ENCODE measurements at regions not wholly inside any gene's neighbourhood (a gene's known extent, or its start where the extent isn't known, plus 50 kb on each side); places are given as distances from the start of the nearest gene placed in this dataset.

GRCh38 chr11:109734566-109734965 is 312.6 kb downstream of the C11orf87 start:
- Mint-ChIP-seq H3K27ac (no peak overlapping the region), H3K4me1 (ENCODE audit: low read depth) (no peaks in the 10 kb centered on the region), H3K36me3 (no peaks in the 10 kb centered on the region), H3K4me3 (no peak overlapping the region), H3K9me3 (ENCODE audit: low read depth) (peaks cover 4% of the 10 kb centered on the region), H3K27me3 (peaks cover 3% of the 10 kb centered on the region)

- Mint-ChIP-seq H3K4me1 (ENCODE audit: low read depth) (no peaks in the 10 kb centered on the region), H3K27me3 (peaks cover 3% of the 10 kb centered on the region), H3K9me3 (ENCODE audit: low read depth) (peaks cover 4% of the 10 kb centered on the region), H3K4me3 (no peak overlapping the region), H3K27ac (no peak overlapping the region), H3K36me3 (no peaks in the 10 kb centered on the region)
Measured at GRCh38 chr11:109735128-109735527, 313.1 kb downstream of the C11orf87 start.

- no peaks in the 10 kb centered on the region for H3K36me3 Mint-ChIP-seq
- no peaks in the 10 kb centered on the region for H3K4me1 Mint-ChIP-seq (ENCODE audit: low read depth)
- H3K27ac Mint-ChIP-seq = no peak overlapping the region
- H3K27me3 Mint-ChIP-seq = peaks cover 3% of the 10 kb centered on the region
- H3K4me3 Mint-ChIP-seq = no peak overlapping the region
- peaks cover 4% of the 10 kb centered on the region for H3K9me3 Mint-ChIP-seq (ENCODE audit: low read depth)
Measured at GRCh38 chr11:109739379-109739778, 317.4 kb downstream of the C11orf87 start.

GRCh38 chr11:109745996-109746625 is 324.1 kb downstream of the C11orf87 start:
- Mint-ChIP-seq H3K27me3 (no peaks in the 10 kb centered on the region), H3K9me3 (ENCODE audit: low read depth) (no peaks in the 10 kb centered on the region), H3K36me3 (no peaks in the 10 kb centered on the region), H3K4me1 (ENCODE audit: low read depth) (no peaks in the 10 kb centered on the region), H3K4me3 (no peak overlapping the region), H3K27ac (no peak overlapping the region)

GRCh38 chr11:109747839-109748238 is 325.8 kb downstream of the C11orf87 start:
- Mint-ChIP-seq H3K36me3 (no peaks in the 10 kb centered on the region), H3K27me3 (no peaks in the 10 kb centered on the region), H3K4me1 (ENCODE audit: low read depth) (no peaks in the 10 kb centered on the region), H3K9me3 (ENCODE audit: low read depth) (no peaks in the 10 kb centered on the region), H3K27ac (no peak overlapping the region), H3K4me3 (no peak overlapping the region)

DNA sequence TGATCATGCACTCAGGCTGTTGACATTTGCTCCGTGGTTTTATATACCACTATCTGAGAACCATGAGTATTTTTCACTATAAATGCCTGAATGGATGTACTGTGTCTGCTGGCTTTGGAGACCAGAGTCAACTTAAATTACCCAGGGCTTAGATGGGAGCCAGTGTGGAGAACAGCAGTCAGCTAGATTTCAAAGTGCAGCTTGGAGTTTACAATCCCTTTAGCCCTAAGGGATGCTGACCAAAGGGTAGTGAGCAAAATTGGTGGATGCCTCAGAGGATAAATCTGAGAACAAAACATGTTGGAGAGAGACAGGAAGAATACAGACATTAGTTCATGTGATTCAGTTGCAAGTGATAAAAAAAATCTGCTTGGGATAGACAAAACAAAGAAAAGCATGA is 327.5 kb downstream of the C11orf87 start:
- H3K9me3 Mint-ChIP-seq (ENCODE audit: low read depth) = no peaks in the 10 kb centered on the region
- no peaks in the 10 kb centered on the region for H3K27me3 Mint-ChIP-seq
- no peak overlapping the region for H3K27ac Mint-ChIP-seq
- no peaks in the 10 kb centered on the region for H3K4me1 Mint-ChIP-seq (ENCODE audit: low read depth)
- H3K4me3 Mint-ChIP-seq = no peak overlapping the region
- no peaks in the 10 kb centered on the region for H3K36me3 Mint-ChIP-seq

- no peak overlapping the region for H3K27ac Mint-ChIP-seq
- no peaks in the 10 kb centered on the region for H3K27me3 Mint-ChIP-seq
- no peaks in the 10 kb centered on the region for H3K9me3 Mint-ChIP-seq (ENCODE audit: low read depth)
- no peaks in the 10 kb centered on the region for H3K36me3 Mint-ChIP-seq
- H3K4me1 Mint-ChIP-seq (ENCODE audit: low read depth) = no peaks in the 10 kb centered on the region
- H3K4me3 Mint-ChIP-seq = no peak overlapping the region
Measured at GRCh38 chr11:109750964-109751363, 329.0 kb downstream of the C11orf87 start.

- Mint-ChIP-seq H3K4me1 (ENCODE audit: low read depth) (no peaks in the 10 kb centered on the region), H3K4me3 (no peak overlapping the region), H3K9me3 (ENCODE audit: low read depth) (no peaks in the 10 kb centered on the region), H3K27ac (no peak overlapping the region), H3K36me3 (no peaks in the 10 kb centered on the region), H3K27me3 (no peaks in the 10 kb centered on the region)
Measured at GRCh38 chr11:109752212-109752825, 330.3 kb downstream of the C11orf87 start.

GRCh38 chr11:109756521-109756920 is 334.5 kb downstream of the C11orf87 start:
- no peaks in the 10 kb centered on the region for H3K9me3 Mint-ChIP-seq (ENCODE audit: low read depth)
- H3K4me3 Mint-ChIP-seq = no peak overlapping the region
- H3K27ac Mint-ChIP-seq = no peak overlapping the region
- H3K36me3 Mint-ChIP-seq = no peaks in the 10 kb centered on the region
- no peaks in the 10 kb centered on the region for H3K4me1 Mint-ChIP-seq (ENCODE audit: low read depth)
- H3K27me3 Mint-ChIP-seq = no peaks in the 10 kb centered on the region

- Mint-ChIP-seq H3K36me3 (no peaks in the 10 kb centered on the region), H3K4me1 (ENCODE audit: low read depth) (no peaks in the 10 kb centered on the region), H3K27ac (no peak overlapping the region), H3K9me3 (ENCODE audit: low read depth) (no peaks in the 10 kb centered on the region), H3K4me3 (no peak overlapping the region), H3K27me3 (no peaks in the 10 kb centered on the region)
Measured at GRCh38 chr11:109756951-109757350, 335.0 kb downstream of the C11orf87 start.

DNA sequence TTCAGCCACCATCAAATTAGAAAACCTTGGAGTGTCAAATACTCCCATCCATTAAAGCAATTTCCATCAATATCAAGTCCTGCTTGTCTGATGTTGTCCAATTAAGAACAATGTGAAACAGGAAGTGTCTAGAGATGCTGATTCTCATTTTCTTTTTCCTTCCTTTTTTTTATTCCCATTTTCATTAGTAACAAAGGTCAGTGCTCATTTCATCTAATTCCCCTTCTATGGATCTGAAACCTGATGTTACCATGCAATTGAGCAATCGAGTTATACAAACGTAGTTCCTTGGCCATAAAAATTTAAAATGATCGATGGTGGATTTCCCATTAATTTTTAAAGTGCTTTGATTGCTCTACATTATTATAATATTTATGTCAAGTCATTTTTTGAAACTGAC is 330.6 kb upstream of the ZC3H12C start:
- Mint-ChIP-seq H3K9me3 (ENCODE audit: low read depth) (no peaks in the 10 kb centered on the region), H3K36me3 (no peaks in the 10 kb centered on the region), H3K27me3 (no peaks in the 10 kb centered on the region), H3K4me1 (ENCODE audit: low read depth) (no peaks in the 10 kb centered on the region), H3K27ac (no peak overlapping the region), H3K4me3 (no peak overlapping the region)

DNA sequence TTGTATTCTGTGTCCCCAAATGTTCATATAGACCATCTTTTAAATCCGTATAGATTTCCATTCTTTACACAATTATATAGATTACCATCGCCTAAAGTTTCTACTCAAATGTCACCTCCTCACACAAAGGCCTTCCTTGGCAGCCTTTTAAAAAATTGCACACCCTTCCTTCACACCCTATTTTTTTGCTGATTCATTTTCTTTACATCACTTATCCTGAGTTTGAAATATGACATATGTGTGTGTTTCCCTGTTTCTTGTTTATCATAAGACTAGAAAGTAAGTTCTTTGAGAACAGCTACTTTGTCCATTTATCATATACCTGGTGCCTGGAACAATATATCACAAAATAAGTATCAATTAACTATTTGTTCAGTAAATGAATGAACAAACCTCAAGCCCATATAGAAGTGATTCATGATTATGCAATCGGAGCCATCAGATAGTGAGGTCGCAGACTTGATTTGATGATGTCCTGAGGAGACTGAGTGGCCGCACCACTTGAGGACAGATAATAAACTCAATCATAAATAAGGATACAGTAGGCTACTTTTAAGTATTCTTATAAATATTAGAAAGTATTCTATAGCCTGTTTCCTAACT is 327.4 kb upstream of the ZC3H12C start:
- Mint-ChIP-seq H3K4me3 (no peak overlapping the region), H3K27ac (no peak overlapping the region), H3K9me3 (ENCODE audit: low read depth) (no peaks in the 10 kb centered on the region), H3K36me3 (no peaks in the 10 kb centered on the region), H3K27me3 (no peaks in the 10 kb centered on the region), H3K4me1 (ENCODE audit: low read depth) (no peaks in the 10 kb centered on the region)

- no peaks in the 10 kb centered on the region for H3K36me3 Mint-ChIP-seq
Measured at GRCh38 chr11:109769858-109770257, 323.3 kb upstream of the ZC3H12C start.

DNA sequence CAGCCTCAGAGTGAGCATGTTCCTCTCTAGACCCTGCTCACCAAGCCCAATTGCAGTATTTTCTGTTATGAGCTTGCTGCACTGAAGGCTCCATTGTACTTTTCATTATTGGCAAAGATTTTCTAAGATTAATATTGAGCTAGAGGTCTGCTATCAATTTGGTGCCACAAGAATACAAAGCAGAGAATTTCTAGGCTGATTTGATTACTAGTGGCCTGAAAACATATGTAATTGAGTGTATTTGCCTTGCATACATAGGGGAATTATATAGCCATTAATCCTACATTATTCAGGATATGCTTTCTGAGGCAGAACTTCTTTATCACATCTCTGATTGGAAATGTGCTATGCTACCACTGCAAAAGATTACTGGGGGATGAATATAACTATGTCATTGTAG is 322.9 kb upstream of the ZC3H12C start:
- H3K4me1 Mint-ChIP-seq (ENCODE audit: low read depth) = no peaks in the 10 kb centered on the region
- H3K4me3 Mint-ChIP-seq = no peak overlapping the region
- H3K9me3 Mint-ChIP-seq (ENCODE audit: low read depth) = no peaks in the 10 kb centered on the region
- no peak overlapping the region for H3K27ac Mint-ChIP-seq
- no peaks in the 10 kb centered on the region for H3K27me3 Mint-ChIP-seq
- no peaks in the 10 kb centered on the region for H3K36me3 Mint-ChIP-seq

More at GRCh38 chr11:109769858-109770257, 323.3 kb upstream of the ZC3H12C start:
- Mint-ChIP-seq H3K4me1 (ENCODE audit: low read depth) (no peaks in the 10 kb centered on the region), H3K9me3 (ENCODE audit: low read depth) (no peaks in the 10 kb centered on the region), H3K27me3 (no peaks in the 10 kb centered on the region), H3K4me3 (no peak overlapping the region), H3K27ac (no peak overlapping the region)

DNA sequence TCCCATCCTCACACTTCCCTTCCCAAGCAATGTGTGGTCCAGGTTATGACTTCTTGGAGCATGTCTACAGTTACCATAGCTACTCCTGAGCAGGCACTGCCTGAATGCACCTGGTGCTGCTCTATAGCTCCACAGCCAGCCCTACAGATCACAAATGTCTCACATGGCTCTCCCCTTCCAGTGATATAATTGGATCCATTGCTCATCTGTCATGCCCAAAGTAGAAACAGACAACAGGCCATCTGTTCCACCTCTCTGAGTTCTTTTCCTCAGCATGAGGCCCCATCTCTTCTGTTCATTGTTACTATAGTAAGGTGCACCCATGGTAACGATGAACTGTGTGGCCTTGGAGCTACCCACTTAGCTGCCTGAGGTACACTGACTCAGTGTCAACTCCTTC is 320.3 kb upstream of the ZC3H12C start:
- no peaks in the 10 kb centered on the region for H3K4me1 Mint-ChIP-seq (ENCODE audit: low read depth)
- H3K27ac Mint-ChIP-seq = no peak overlapping the region
- no peak overlapping the region for H3K4me3 Mint-ChIP-seq
- H3K27me3 Mint-ChIP-seq = no peaks in the 10 kb centered on the region
- H3K36me3 Mint-ChIP-seq = no peaks in the 10 kb centered on the region
- no peaks in the 10 kb centered on the region for H3K9me3 Mint-ChIP-seq (ENCODE audit: low read depth)

GRCh38 chr11:109775686-109776085 is 317.5 kb upstream of the ZC3H12C start:
- Mint-ChIP-seq H3K36me3 (no peaks in the 10 kb centered on the region), H3K4me3 (no peak overlapping the region), H3K4me1 (ENCODE audit: low read depth) (no peaks in the 10 kb centered on the region), H3K27me3 (peaks cover 3% of the 10 kb centered on the region), H3K9me3 (ENCODE audit: low read depth) (no peaks in the 10 kb centered on the region), H3K27ac (no peak overlapping the region)
